OCI-LY7 (cell line): ENCODE measurements at regions not wholly inside any gene's neighbourhood (a gene's known extent, or its start where the extent isn't known, plus 50 kb on each side); places are given as distances from the start of the nearest gene placed in this dataset.

Source experiments
- EZH2phosphoT487 ChIP-seq: fragments of 200-600 bp; sonication (generic); IDR thresholded peaks from 2 replicates; pipeline ENCODE4 v1.6.1; 2018; ENCODE audit warnings: low read depth, borderline replicate concordance, mild to moderate bottlenecking, mixed run types, antibody characterized with exemption, low read length, moderate library complexity, mixed read lengths
- TF ChIP-seq, protein P1 (sequence below): fragments of 200-600 bp; sonication (generic); conservative IDR thresholded peaks from 2 replicates; pipeline ENCODE4 v1.5.1; 2014; ENCODE audit warnings: mild to moderate bottlenecking, antibody characterized with exemption, low read length, moderate library complexity, mixed read lengths

- TF ChIP-seq, protein P1, sequence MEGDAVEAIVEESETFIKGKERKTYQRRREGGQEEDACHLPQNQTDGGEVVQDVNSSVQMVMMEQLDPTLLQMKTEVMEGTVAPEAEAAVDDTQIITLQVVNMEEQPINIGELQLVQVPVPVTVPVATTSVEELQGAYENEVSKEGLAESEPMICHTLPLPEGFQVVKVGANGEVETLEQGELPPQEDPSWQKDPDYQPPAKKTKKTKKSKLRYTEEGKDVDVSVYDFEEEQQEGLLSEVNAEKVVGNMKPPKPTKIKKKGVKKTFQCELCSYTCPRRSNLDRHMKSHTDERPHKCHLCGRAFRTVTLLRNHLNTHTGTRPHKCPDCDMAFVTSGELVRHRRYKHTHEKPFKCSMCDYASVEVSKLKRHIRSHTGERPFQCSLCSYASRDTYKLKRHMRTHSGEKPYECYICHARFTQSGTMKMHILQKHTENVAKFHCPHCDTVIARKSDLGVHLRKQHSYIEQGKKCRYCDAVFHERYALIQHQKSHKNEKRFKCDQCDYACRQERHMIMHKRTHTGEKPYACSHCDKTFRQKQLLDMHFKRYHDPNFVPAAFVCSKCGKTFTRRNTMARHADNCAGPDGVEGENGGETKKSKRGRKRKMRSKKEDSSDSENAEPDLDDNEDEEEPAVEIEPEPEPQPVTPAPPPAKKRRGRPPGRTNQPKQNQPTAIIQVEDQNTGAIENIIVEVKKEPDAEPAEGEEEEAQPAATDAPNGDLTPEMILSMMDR = no peak
- TF ChIP-seq EZH2phosphoT487 = no peak
Measured at GRCh38 chr12:43288671-43289425, 263.2 kb downstream of the ADAMTS20 start.
